H9 (cell line): ENCODE measurements at regions not wholly inside any gene's neighbourhood (a gene's known extent, or its start where the extent isn't known, plus 50 kb on each side); places are given as distances from the start of the nearest gene placed in this dataset.

ENCODE experiments used
- DNase-seq: peaks from one replicate; pipeline ENCODE4 v3.0.0-alpha.2; 2017
- H2AFZ ChIP-seq: one replicate; pipeline ENCODE4 v1.6.1; 2013; ENCODE audit warnings: mild to moderate bottlenecking, low read length, control low read depth, moderate library complexity
- H2AK5ac ChIP-seq: 2 replicates; pipeline ENCODE4 v1.6.1; 2013; ENCODE audit warnings: low read length, control low read depth, mixed read lengths; ENCODE audit not compliant: insufficient read length
- H2BK120ac ChIP-seq: one replicate; pipeline ENCODE4 v1.6.1; 2013; ENCODE audit warnings: low read depth, mild to moderate bottlenecking, low read length, control low read depth, inconsistent platforms; ENCODE audit not compliant: poor library complexity, severe bottlenecking
- H2BK12ac ChIP-seq: 2 replicates; pipeline ENCODE4 v1.6.1; 2013; ENCODE audit warnings: low read length, control low read depth, mixed read lengths, low read depth; ENCODE audit not compliant: insufficient read length
- H2BK15ac ChIP-seq: 2 replicates; pipeline ENCODE4 v1.6.1; 2013; ENCODE audit warnings: low read depth, low read length, control low read depth
- H2BK20ac ChIP-seq: one replicate; pipeline ENCODE4 v1.6.1; 2013; ENCODE audit warnings: low read depth, mild to moderate bottlenecking, low read length, control low read depth, inconsistent platforms; ENCODE audit not compliant: poor library complexity, severe bottlenecking
- H2BK5ac ChIP-seq: 2 replicates; pipeline ENCODE4 v1.6.1; 2013; ENCODE audit warnings: low read length, control low read depth, mixed read lengths; ENCODE audit not compliant: insufficient read length
- H3K14ac ChIP-seq: 2 replicates; pipeline ENCODE4 v1.6.1; 2013; ENCODE audit warnings: low read length, control low read depth; ENCODE audit not compliant: insufficient read depth
- H3K18ac ChIP-seq: 2 replicates; pipeline ENCODE4 v1.6.1; 2013; ENCODE audit warnings: low read depth, mild to moderate bottlenecking, mixed read lengths, low read length, control low read depth; ENCODE audit not compliant: insufficient read length
- H3K23ac ChIP-seq: 2 replicates; pipeline ENCODE4 v1.6.1; 2013; ENCODE audit warnings: low read length, control low read depth, mixed read lengths, low read depth; ENCODE audit not compliant: insufficient read length
- H3K23me2 ChIP-seq: 2 replicates; pipeline ENCODE4 v1.6.1; 2013; ENCODE audit warnings: low read depth, mild to moderate bottlenecking, mixed read lengths, low read length, control low read depth; ENCODE audit not compliant: insufficient read length, poor library complexity, severe bottlenecking
- H3K27ac ChIP-seq: 2 replicates; pipeline ENCODE4 v1.5.1; 2013; ENCODE audit warnings: low read length, control low read depth, mixed read lengths, low read depth; ENCODE audit not compliant: insufficient read length
- H3K27me3 ChIP-seq: 2 replicates; pipeline ENCODE4 v1.6.1; 2013; ENCODE audit warnings: low read length, control low read depth, inconsistent platforms; ENCODE audit not compliant: insufficient read depth
- H3K4ac ChIP-seq: 2 replicates; pipeline ENCODE4 v1.6.1; 2013; ENCODE audit warnings: low read depth, mild to moderate bottlenecking, control low read depth, inconsistent platforms, low read length, moderate library complexity
- H3K4me1 ChIP-seq: 2 replicates; pipeline ENCODE4 v1.6.1; 2013; ENCODE audit warnings: low read length, control low read depth, inconsistent platforms; ENCODE audit not compliant: insufficient read depth
- H3K4me2 ChIP-seq: 2 replicates; pipeline ENCODE4 v1.6.1; 2013; ENCODE audit warnings: low read length, control low read depth, mixed read lengths; ENCODE audit not compliant: insufficient read length, insufficient read depth
- H3K56ac ChIP-seq: 2 replicates; pipeline ENCODE4 v1.6.1; 2013; ENCODE audit warnings: low read depth, mild to moderate bottlenecking, mixed read lengths, low read length, control low read depth; ENCODE audit not compliant: insufficient read length
- H3K79me1 ChIP-seq: 2 replicates; pipeline ENCODE4 v1.6.1; 2013; ENCODE audit warnings: low read depth, mild to moderate bottlenecking, moderate library complexity, low read length, control low read depth, inconsistent platforms; ENCODE audit not compliant: insufficient read depth, poor library complexity, severe bottlenecking
- H3K79me2 ChIP-seq: 2 replicates; pipeline ENCODE4 v1.6.1; 2013; ENCODE audit warnings: low read length, control low read depth, inconsistent platforms; ENCODE audit not compliant: insufficient read depth
- H3K9ac ChIP-seq: 2 replicates; pipeline ENCODE4 v1.6.1; 2013; ENCODE audit warnings: low read length, control low read depth, mixed read lengths; ENCODE audit not compliant: insufficient read length; ENCODE audit errors: extremely low read depth
- H3K9me3 ChIP-seq: one replicate; pipeline ENCODE4 v1.6.1; 2013; ENCODE audit warnings: low read depth, low read length, inconsistent platforms; ENCODE audit not compliant: control insufficient read depth
- H3T11ph ChIP-seq: one replicate; pipeline ENCODE4 v1.6.1; 2013; ENCODE audit warnings: mild to moderate bottlenecking, low read length, control low read depth, inconsistent platforms
- H4K20me1 ChIP-seq: one replicate; pipeline ENCODE4 v1.6.1; 2013; ENCODE audit not compliant: control insufficient read depth, insufficient read length, insufficient read depth
- H4K5ac ChIP-seq: 2 replicates; pipeline ENCODE4 v1.6.1; 2013; ENCODE audit warnings: low read depth, mild to moderate bottlenecking, mixed read lengths, low read length, control low read depth; ENCODE audit not compliant: insufficient read length
- H4K8ac ChIP-seq: replicated peaks from 2 replicates; pipeline ENCODE4 v1.6.1; 2013; ENCODE audit warnings: low read length, control low read depth, mixed read lengths, low read depth; ENCODE audit not compliant: insufficient read length
- H4K91ac ChIP-seq: 2 replicates; pipeline ENCODE4 v1.6.1; 2013; ENCODE audit warnings: low read depth, mild to moderate bottlenecking, moderate library complexity, mixed read lengths, low read length, control low read depth; ENCODE audit not compliant: insufficient read length
- H3K27ac Mint-ChIP-seq, 3 experiments: 2 replicates in 2 of 3; 3 replicates in 1 of 3; pipeline ENCODE4 v1.8.0; 2020 to 2021; ENCODE audit warnings: mixed read lengths in 3 of 3, mild to moderate bottlenecking in 1 of 3, moderate library complexity in 1 of 3
- H3K27me3 Mint-ChIP-seq: 2 replicates; pipeline ENCODE4 v1.8.0; 2021; ENCODE audit warnings: low read depth, mild to moderate bottlenecking, moderate library complexity, mixed read lengths
- H3K36me3 Mint-ChIP-seq, 3 experiments: 2 replicates in 2 of 3; 3 replicates in 1 of 3; pipeline ENCODE4 v1.8.0; 2020 to 2021; ENCODE audit warnings: low read depth in 3 of 3, mixed read lengths in 3 of 3; ENCODE audit not compliant: insufficient read depth in 1 of 3
- H3K4me1 Mint-ChIP-seq, 2 experiments: 2 replicates each; pipeline ENCODE4 v1.8.0; 2020; ENCODE audit warnings: mixed read lengths in 2 of 2
- H3K4me3 Mint-ChIP-seq, 2 experiments: 2 replicates in 1 of 2; 3 replicates in 1 of 2; pipeline ENCODE4 v1.8.0; 2020 to 2021; ENCODE audit warnings: mild to moderate bottlenecking in 2 of 2, mixed read lengths in 2 of 2, moderate library complexity in 1 of 2
- H3K9me3 Mint-ChIP-seq, 2 experiments: 2 replicates in 1 of 2; 3 replicates in 1 of 2; pipeline ENCODE4 v1.8.0; 2020; ENCODE audit warnings: mild to moderate bottlenecking in 2 of 2, mixed read lengths in 2 of 2, moderate library complexity in 1 of 2
- CTCF ChIP-seq: fragments of 200-600 bp; sonication (generic); conservative IDR thresholded peaks from 3 replicates; pipeline ENCODE4 v1.8.0; 2021; ENCODE audit warnings: antibody characterized with exemption, mild to moderate bottlenecking
- WGBS: extraction: QIAGEN DNeasy Blood & Tissue Kit; methylation state at CpG from one replicate; pipeline ENCODE4 v1.1.7; 2013; ENCODE audit warnings: missing lambda C conversion rate, low lambda C conversion rate, mixed read lengths; ENCODE audit not compliant: insufficient read length; ENCODE audit errors: extremely low coverage; 5-methylcytosine and 5-hydroxymethylcytosine counted together

DNA sequence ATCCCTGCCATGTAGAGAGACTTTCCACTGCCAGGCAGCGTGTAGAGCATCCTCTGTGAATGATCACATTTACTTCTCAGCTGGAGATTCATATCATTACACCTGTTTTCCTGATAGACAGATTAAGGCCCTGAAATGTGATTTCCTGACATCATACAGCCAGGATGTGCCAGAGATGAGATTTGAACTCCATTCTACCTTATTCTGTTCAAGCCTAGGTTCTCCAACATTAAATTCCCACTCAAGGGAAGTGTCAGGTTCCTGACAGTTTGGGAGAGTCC, 482.1 kb downstream of the RPS24 start:
- no peaks in the 10 kb centered on the region for H3K79me2 ChIP-seq
- no peaks in the 10 kb centered on the region for H3K4me1 ChIP-seq
- no peak overlapping the region for H4K91ac ChIP-seq
- H3K27me3 ChIP-seq: no peaks in the 10 kb centered on the region
- no peak overlapping the region for H3K9ac ChIP-seq
- H4K20me1 ChIP-seq: no peaks in the 10 kb centered on the region
- no peaks in the 10 kb centered on the region for H3K23me2 ChIP-seq
- peaks cover 5% of the 10 kb centered on the region; the same call in 1 of the 2 replicates for H3K27me3 Mint-ChIP-seq
- H4K8ac ChIP-seq: no peak overlapping the region
- H3K9me3 ChIP-seq: no peaks in the 10 kb centered on the region
- no peak overlapping the region for H3K23ac ChIP-seq
- H2BK120ac ChIP-seq: no peak overlapping the region
- H2AFZ ChIP-seq: no peak overlapping the region
- H3K9me3 Mint-ChIP-seq: no peaks in the 10 kb centered on the region
- no peak overlapping the region for H3K18ac ChIP-seq
- H3K4me2 ChIP-seq: no peak overlapping the region
- no peak overlapping the region for H3K4ac ChIP-seq
- no CpG with 5 or more reads among the region's 1 CpG for WGBS
- H2AK5ac ChIP-seq: no peak overlapping the region
- no peak overlapping the region for H2BK12ac ChIP-seq
- H3K27ac Mint-ChIP-seq: no peak overlapping the region; a peak in 1 of 7 replicates
- H3K4me1 Mint-ChIP-seq: peaks cover 2 to 3% of the 10 kb centered on the region in 2 experiments; a peak in 3 of 4 replicates
- no peak overlapping the region for H3K4me3 Mint-ChIP-seq
- H3K14ac ChIP-seq: no peak overlapping the region
- no peak overlapping the region for H4K5ac ChIP-seq
- no peak overlapping the region for H2BK5ac ChIP-seq
- H2BK20ac ChIP-seq: no peak overlapping the region
- TF ChIP-seq CTCF: no peak
- no peak overlapping the region for H3K56ac ChIP-seq
- no peak overlapping the region for H3K27ac ChIP-seq
- no peak overlapping the region for H2BK15ac ChIP-seq
- H3T11ph ChIP-seq: no peak overlapping the region
- H3K36me3 Mint-ChIP-seq: no peaks in the 10 kb centered on the region
- no peak for DNase-seq
- no peaks in the 10 kb centered on the region for H3K79me1 ChIP-seq
